DMS 273 (cell line): ENCODE measurements at regions not wholly inside any gene's neighbourhood (a gene's known extent, or its start where the extent isn't known, plus 50 kb on each side); places are given as distances from the start of the nearest gene placed in this dataset.
A peak's percentile ranks its signal among the peaks of the same experiment; 100 is the strongest.

Source experiments
- DNase-seq: peaks from one replicate; lab custom pipeline; 2025; ENCODE audit not compliant: unreplicated experiment; lab: John Stamatoyannopoulos, UW

DNA sequence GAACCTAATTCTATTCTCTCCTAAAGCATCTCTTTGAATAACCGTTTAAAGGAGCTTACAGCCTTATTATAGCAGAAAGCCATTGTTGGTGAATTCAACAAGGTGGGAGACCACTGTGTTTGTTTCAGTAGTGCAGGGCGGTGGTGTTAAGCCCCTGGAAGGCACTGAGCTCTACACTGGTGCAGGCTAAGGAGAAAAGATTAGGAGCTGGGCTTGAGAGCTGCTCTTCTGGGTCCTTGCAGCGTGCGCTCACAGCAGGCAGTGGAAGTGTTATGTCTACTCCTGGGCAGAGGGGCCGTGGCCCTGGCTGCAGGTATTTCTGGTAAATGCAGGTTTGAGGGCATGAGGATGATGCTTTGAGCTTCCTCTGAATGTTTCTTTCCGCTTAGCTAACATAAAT, 361.2 kb downstream of the RNF144B start:
- DNase-seq = no peak

- no peak for DNase-seq
These were observed 365.3 kb downstream of the RNF144B start for GRCh38 chr6:18752278-18753068.

GRCh38 chr6:18753076-18753475, 365.9 kb downstream of the RNF144B start:
- DNase-seq = no peak

DNA sequence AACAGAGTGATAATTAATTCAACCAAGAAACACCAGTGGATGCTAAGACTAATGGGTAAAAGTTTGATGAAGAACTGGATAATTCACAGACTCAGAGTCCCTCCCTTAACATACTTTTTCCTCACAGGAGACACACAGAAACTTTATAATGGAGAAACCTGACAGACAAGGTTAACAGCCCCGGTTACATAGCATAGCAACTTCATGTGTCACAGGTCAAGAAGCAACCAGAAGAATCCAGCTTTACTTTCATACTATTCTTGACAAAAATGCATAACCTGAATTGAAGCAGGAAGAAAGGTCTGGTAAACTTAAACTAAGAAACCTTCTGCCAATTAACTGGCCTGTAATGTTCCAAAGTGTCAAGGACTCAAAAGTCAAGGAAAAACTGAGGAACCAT, 375.9 kb downstream of the RNF144B start:
- no peak for DNase-seq

DNA sequence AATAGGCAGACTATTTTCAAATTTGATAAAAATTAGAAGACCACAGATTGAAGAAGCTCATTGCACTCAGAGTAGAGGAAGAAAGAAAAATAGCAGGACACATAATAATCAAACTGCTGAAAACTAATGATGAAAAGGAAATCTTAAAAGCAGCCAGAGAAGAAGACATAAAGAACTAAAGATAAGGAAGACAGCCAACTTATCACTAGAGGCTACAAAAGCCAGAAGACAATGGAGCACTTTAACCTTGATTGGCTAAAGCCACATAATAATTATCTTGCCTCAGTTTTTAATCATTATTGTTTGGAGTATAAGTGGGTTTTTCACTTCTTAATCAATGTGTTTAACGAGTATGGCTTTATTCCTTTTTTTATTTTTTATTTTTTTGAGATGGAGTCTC, 397.6 kb downstream of the RNF144B start:
- DNase-seq = no peak

DNA sequence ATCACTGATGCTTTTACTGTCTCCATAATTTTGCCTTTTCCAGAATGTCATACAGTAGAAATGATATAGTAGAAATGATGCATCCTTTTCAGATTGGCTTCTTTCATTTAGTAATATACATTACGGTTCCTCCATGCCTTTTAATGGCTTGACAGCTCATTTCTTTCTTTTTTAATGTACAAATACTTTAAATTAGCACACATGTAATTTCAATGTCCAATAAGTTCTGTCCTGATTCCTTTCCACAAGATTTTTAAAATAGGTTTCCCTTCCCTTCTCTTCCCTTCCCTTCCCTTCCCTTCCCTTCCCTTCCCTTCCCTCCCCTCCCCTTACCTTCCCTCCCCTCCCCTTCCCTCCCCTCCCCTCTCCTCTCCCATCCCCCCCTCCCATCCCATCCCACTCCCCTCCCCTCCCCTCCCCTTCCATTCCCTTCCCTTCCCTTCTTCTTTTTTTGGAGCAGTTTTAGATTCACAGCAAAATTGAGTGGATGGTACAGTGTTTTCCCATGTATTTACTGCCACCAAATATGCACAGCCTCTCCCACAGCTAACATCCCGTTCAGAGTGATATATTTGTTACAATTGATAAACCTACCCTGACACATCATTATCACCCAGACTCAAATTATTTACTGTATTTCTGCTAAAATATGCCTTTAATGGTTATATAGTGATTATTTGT, 398.8 kb downstream of the RNF144B start:
- DNase-seq = no peak

DNA sequence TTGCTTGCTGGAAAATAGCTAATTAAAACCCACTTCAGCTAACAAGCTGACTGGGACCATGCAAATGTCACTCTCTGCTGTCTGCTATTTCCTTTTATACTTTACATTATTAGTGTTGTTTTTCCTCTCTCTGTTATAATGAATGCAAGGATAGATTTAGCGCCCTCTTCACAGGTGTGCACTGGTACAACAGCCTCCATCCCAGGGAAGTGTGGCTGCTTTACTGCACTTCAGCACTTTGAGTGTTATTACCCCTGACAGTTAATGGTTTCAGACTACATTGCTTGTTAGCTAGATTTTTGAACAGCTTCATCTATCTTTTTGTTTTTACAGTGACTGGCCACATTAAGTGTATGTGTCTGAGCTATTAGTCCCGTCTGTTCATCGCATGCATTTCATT, 405.7 kb downstream of the RNF144B start:
- DNase-seq = no peak

DNA sequence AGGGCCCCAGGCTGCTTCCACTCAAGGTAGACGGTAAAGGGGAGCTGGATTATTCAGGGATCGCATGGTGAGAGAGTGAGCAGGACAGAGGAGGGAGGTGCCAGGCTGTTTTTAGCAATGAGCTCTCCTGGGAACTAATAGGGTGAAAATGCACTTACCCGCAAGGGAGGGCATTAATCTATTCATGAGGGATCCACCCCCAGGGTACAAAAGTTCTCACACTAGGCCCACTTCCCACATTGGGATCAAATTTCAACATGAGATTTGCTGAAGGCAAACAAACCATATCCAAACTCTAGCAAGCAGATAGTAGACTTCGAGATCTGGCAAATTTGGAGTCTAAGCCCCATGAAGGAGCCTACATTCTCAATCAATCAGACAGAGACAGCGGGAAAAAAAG, 408.6 kb downstream of the RNF144B start:
- DNase-seq = no peak

- DNase-seq = no peak
These were observed 433.6 kb downstream of the RNF144B start for GRCh38 chr6:18820725-18821124.

- peak; percentile 85 for DNase-seq
These were observed 436.7 kb downstream of the RNF144B start for GRCh38 chr6:18823782-18824386.

GRCh38 chr6:18829272-18829870, 442.2 kb downstream of the RNF144B start:
- no peak for DNase-seq

- no peak for DNase-seq
These were observed 448.8 kb downstream of the RNF144B start for GRCh38 chr6:18835976-18836375.

DNA sequence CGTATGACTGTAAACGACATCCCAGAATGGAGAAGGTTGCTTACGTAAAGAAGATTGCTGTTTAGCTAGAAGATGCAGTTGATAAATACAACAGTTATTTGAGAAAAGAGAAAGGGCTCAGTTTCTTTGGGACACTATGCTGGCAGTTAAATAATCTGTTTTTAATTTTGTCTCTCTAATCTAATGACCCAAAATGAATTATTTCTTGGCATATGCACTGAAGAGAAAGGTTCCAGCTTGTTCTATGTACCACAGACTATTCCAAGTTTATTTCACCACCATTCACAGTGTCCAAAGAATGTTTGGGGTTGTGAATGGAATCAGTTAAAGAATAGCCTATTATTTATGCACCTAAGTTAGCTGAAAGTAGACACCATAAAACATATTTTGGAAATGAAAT, 449.9 kb downstream of the RNF144B start:
- DNase-seq = no peak

GRCh38 chr6:18842534-18842933, 455.4 kb downstream of the RNF144B start:
- peak; percentile 83 for DNase-seq

GRCh38 chr6:18845896-18846295, 458.7 kb downstream of the RNF144B start:
- peak; percentile 35 for DNase-seq

DNA sequence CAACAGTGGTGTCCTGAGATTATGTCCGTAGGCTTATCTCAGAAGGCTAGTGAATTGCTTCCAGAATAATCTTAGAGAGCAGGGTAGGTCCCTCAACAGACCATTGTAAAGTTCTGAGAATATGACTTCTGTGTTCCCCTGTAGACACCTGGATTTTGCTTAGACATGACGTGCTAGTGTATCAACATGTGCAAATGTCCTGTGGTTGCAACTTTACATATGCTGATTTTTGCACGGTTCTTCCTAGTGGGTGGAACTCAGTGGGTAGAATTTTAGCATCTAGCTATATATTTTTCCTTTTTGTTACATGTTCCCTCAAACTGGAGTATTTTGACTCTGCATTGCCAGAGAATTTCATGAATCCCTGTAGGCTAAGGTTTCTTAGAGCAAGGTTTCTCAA, 459.2 kb downstream of the RNF144B start:
- no peak for DNase-seq

DNA sequence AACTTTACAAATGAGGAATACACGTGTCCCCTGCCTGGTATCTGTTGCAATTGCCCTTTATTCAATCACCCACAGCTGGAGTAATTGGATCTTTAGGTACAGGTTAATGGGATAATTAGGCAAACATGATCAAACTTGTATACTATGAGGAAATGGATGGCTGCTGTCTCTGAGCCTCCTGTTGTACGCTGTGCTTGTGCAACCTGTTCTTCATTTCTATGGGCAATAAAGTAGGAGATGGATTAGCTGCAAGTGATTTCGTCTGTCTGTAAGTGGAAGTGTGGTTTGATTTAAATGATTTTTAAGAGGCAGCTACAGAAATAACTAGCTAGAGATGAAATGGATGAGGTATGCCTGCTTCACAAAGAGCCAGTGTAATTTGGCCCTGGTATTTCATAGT, 474.1 kb downstream of the RNF144B start:
- DNase-seq = peak; percentile 63

DNA sequence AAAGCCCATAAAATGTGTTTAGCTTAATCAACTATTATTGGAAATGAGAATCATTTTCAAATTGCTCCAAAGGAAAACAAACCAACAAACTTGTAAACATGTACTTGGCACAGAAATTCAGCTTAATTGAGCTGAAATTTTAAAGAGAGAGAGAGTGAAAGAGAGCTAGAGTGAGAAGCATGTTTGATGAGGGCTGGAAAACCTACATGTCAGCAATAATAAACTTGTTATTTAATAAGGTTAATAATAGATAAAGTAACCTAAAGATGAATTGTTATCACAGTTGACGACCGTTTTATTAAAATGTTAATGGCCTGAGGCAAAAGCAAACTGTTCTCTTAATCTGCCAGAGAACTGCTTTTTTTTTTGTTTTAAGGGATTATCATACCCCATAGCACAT, 496.1 kb downstream of the RNF144B start:
- no peak for DNase-seq

DNA sequence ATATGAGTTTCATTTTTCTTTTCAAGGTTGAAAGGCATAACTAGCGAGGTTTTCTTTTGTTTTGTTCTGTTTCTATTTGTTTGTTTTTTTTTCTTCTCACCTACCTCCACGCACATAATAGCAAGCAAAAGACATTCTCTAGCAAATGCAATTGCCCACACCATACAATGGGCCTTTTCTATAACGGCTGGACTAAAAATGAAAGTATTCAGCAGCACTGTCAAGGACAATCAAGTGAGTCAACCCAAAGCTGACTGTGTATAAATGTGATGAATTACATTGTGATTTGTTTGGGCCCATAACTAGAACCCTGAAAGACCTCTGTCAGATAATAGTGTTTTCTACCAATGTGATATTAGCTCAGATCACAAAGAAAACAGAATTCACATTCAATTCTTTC, 496.7 kb downstream of the RNF144B start:
- DNase-seq = no peak

GRCh38 chr6:18893540-18894269, 506.6 kb downstream of the RNF144B start:
- DNase-seq = peak; percentile 5

DNA sequence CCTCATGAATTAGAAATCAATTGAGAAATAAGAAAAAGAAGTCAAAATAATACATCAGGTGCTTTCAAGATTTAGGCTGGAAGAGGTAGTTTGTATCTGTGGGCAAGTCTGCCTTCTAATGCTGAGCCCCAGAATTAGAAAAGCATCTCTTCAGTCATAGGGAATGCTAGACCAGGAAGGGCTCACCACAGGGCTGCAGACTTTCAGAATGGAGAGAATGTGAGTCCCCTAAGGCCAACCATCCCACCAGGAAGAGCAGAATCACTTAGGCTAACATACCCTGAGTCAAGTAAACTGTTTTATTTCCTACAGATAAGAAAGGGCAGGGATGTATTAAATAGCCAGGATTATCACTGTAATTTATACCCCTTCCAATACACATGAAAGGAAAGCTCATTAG, 510.2 kb downstream of the RNF144B start:
- DNase-seq = no peak
